KMS-11 (cell line): ENCODE measurements at regions not wholly inside any gene's neighbourhood (a gene's known extent, or its start where the extent isn't known, plus 50 kb on each side); places are given as distances from the start of the nearest gene placed in this dataset.

Source experiments
- H2AFZ ChIP-seq: fragments of 200-600 bp; sonication (generic); 2 replicates; pipeline ENCODE4 v1.6.1; 2016; ENCODE audit warnings: antibody characterized with exemption, mixed run types, low read depth
- H3K27ac ChIP-seq: fragments of 200-600 bp; sonication (generic); 2 replicates; pipeline ENCODE4 v1.6.1; 2016; ENCODE audit warnings: mild to moderate bottlenecking, mixed run types
- H3K27me3 ChIP-seq: fragments of 200-600 bp; sonication (generic); 2 replicates; pipeline ENCODE4 v1.6.1; 2017; ENCODE audit warnings: mild to moderate bottlenecking, low read depth, mixed run types, moderate library complexity; ENCODE audit not compliant: insufficient read depth
- H3K36me3 ChIP-seq: fragments of 200-600 bp; sonication (generic); 2 replicates; pipeline ENCODE4 v1.6.1; 2017; ENCODE audit warnings: mild to moderate bottlenecking, mixed run types; ENCODE audit not compliant: insufficient read depth
- H3K4me1 ChIP-seq: fragments of 200-600 bp; sonication (generic); 2 replicates; pipeline ENCODE4 v1.6.1; 2016; ENCODE audit warnings: mild to moderate bottlenecking, low read depth, mixed run types; ENCODE audit not compliant: poor library complexity, severe bottlenecking
- H3K4me2 ChIP-seq: fragments of 200-600 bp; sonication (generic); 2 replicates; pipeline ENCODE4 v1.7.0; 2016; ENCODE audit warnings: mild to moderate bottlenecking, mixed run types
- H3K4me3 ChIP-seq: fragments of 200-600 bp; sonication (generic); IDR thresholded peaks from 2 replicates; pipeline ENCODE4 v1.6.1; 2017; ENCODE audit warnings: low read depth, low read length, mixed read lengths; ENCODE audit not compliant: insufficient read depth
- H3K79me2 ChIP-seq: fragments of 200-600 bp; sonication (generic); 2 replicates; pipeline ENCODE4 v1.6.1; 2016; ENCODE audit warnings: low read depth, mixed run types; ENCODE audit not compliant: insufficient read depth
- H3K9ac ChIP-seq: fragments of 200-600 bp; sonication (generic); 2 replicates; pipeline ENCODE4 v1.6.1; 2016; ENCODE audit warnings: mild to moderate bottlenecking, mixed run types
- H4K20me1 ChIP-seq: fragments of 200-600 bp; sonication (generic); 2 replicates; pipeline ENCODE4 v1.6.1; 2016; ENCODE audit warnings: mild to moderate bottlenecking, mixed run types; ENCODE audit not compliant: insufficient read depth
- TF ChIP-seq, protein P1 (sequence below): fragments of 200-600 bp; sonication (generic); conservative IDR thresholded peaks from 2 replicates; pipeline ENCODE4 v1.6.1; 2017; ENCODE audit warnings: low read depth, mild to moderate bottlenecking, antibody characterized with exemption, low read length, moderate library complexity, mixed read lengths

DNA sequence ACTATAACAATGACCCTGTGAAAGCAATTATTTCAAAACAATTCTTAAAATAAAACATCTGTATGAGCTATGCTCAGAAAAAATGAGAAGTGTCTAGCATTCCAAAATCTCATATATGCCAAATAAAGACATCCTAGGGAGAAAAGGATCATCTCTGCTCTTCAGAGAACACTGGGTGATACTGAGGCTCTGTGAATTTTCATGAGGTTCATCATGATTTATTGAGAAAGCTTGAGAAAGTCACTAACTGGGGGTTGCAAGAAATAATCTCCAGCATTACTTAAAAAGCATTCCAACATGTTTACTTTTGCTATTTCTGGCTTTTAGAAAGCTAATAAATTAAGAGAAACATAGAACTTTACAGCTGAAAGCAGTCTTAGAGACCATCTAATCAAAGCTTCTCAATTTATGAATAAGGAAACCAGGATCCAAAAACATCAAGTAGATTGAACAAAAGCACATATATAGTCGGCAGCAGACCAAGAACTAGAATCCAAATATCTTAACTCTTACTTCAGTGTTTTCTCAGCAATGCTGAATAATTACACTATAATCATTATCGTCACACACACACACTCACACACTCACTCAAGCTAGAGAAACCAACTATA is 372.8 kb downstream of the NR2F1-AS1 start:
- TF ChIP-seq, protein P1, sequence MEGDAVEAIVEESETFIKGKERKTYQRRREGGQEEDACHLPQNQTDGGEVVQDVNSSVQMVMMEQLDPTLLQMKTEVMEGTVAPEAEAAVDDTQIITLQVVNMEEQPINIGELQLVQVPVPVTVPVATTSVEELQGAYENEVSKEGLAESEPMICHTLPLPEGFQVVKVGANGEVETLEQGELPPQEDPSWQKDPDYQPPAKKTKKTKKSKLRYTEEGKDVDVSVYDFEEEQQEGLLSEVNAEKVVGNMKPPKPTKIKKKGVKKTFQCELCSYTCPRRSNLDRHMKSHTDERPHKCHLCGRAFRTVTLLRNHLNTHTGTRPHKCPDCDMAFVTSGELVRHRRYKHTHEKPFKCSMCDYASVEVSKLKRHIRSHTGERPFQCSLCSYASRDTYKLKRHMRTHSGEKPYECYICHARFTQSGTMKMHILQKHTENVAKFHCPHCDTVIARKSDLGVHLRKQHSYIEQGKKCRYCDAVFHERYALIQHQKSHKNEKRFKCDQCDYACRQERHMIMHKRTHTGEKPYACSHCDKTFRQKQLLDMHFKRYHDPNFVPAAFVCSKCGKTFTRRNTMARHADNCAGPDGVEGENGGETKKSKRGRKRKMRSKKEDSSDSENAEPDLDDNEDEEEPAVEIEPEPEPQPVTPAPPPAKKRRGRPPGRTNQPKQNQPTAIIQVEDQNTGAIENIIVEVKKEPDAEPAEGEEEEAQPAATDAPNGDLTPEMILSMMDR = no peak
- Histone ChIP-seq H3K4me2 (no peak overlapping the region), H3K36me3 (no peaks in the 10 kb centered on the region), H3K27ac (no peak overlapping the region), H4K20me1 (no peaks in the 10 kb centered on the region), H3K27me3 (no peaks in the 10 kb centered on the region), H3K79me2 (no peaks in the 10 kb centered on the region), H3K9ac (no peak overlapping the region), H3K4me1 (no peaks in the 10 kb centered on the region), H3K4me3 (no peak overlapping the region), H2AFZ (no peak overlapping the region)

GRCh38 chr5:93206203-93206602 is 374.8 kb downstream of the NR2F1-AS1 start:
- no peak overlapping the region for H2AFZ ChIP-seq
- no peak overlapping the region for H3K9ac ChIP-seq
- no peaks in the 10 kb centered on the region for H3K79me2 ChIP-seq
- H3K4me1 ChIP-seq = no peaks in the 10 kb centered on the region
- no peaks in the 10 kb centered on the region for H3K36me3 ChIP-seq
- no peak overlapping the region for H3K4me2 ChIP-seq
- no peaks in the 10 kb centered on the region for H4K20me1 ChIP-seq
- no peak overlapping the region for H3K4me3 ChIP-seq
- H3K27me3 ChIP-seq = no peaks in the 10 kb centered on the region
- H3K27ac ChIP-seq = no peak overlapping the region
- TF ChIP-seq, protein P1 = no peak

GRCh38 chr5:93201061-93201460 is 380.0 kb downstream of the NR2F1-AS1 start:
- TF ChIP-seq, protein P1 = no peak

DNA sequence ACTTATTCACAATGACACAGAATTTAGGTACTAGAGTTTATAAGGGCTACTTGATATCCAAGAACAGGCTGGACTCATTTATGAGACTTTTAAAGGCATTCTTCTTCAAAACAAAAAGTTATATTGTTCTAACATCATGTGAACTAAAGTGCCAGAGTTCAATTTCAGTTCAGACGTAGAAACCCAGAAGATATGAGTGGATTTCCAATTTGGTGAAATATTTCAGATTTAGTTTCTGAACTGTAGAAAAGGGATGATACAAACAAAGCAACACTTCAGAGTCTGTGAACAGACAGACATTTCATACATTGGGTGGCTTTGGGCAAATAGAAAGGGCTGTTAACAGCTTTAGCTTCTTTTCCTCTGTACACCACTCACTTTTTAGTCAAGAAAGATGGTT is 384.0 kb downstream of the NR2F1-AS1 start:
- Histone ChIP-seq H3K79me2 (no peaks in the 10 kb centered on the region), H3K36me3 (no peaks in the 10 kb centered on the region), H3K4me1 (no peaks in the 10 kb centered on the region), H3K27me3 (no peaks in the 10 kb centered on the region), H3K4me3 (no peak overlapping the region), H3K27ac (no peak overlapping the region), H3K4me2 (no peak overlapping the region), H4K20me1 (no peaks in the 10 kb centered on the region), H3K9ac (no peak overlapping the region), H2AFZ (no peak overlapping the region)
- TF ChIP-seq, protein P1 = no peak

More at GRCh38 chr5:93201061-93201460, 380.0 kb downstream of the NR2F1-AS1 start:
- no peak overlapping the region for H3K9ac ChIP-seq
- H3K4me3 ChIP-seq = no peak overlapping the region
- no peak overlapping the region for H3K4me2 ChIP-seq
- no peak overlapping the region for H2AFZ ChIP-seq
- no peaks in the 10 kb centered on the region for H3K27me3 ChIP-seq
- no peaks in the 10 kb centered on the region for H3K4me1 ChIP-seq
- no peaks in the 10 kb centered on the region for H4K20me1 ChIP-seq
- no peaks in the 10 kb centered on the region for H3K36me3 ChIP-seq
- no peak overlapping the region for H3K27ac ChIP-seq
- no peaks in the 10 kb centered on the region for H3K79me2 ChIP-seq
